ENCODE measurements at regions not wholly inside any gene's neighbourhood (a gene's known extent, or its start where the extent isn't known, plus 50 kb on each side); places are given as distances from the start of the nearest gene placed in this dataset.

- Histone ChIP-seq H3K27ac (ENCODE audit: low read depth in 1 of 2, low read length in 2 of 2) (no peak overlapping the region), H3K4me1 (ENCODE audit: control insufficient read depth in 1 of 2, insufficient read depth in 2 of 2, low read length in 2 of 2) (no peaks in the 10 kb centered on the region), H3K9me3 (replicated peaks in 1 of 2; ENCODE audit: control insufficient read depth in 1 of 2, insufficient read depth in 1 of 2, low read length in 2 of 2) (no peaks in the 10 kb centered on the region), H2AFZ (ENCODE audit: insufficient read depth, low read depth, low read length, poor library complexity, severe bottlenecking) (no peak overlapping the region), H4K20me1 (ENCODE audit: insufficient read depth, low read length) (no peaks in the 10 kb centered on the region), H3K4me2 (replicated peaks; ENCODE audit: extremely low read depth, low read length, poor library complexity, severe bottlenecking) (no peak overlapping the region), H3K79me2 (ENCODE audit: insufficient read depth, low read length) (no peaks in the 10 kb centered on the region), H3K4me3 (replicated peaks in 1 of 3; ENCODE audit: low read depth in 2 of 3, low read length in 3 of 3) (no peak overlapping the region), H3K9ac (ENCODE audit: insufficient read depth, low read length, poor library complexity, severe bottlenecking) (no peak overlapping the region), H3K27me3 (ENCODE audit: control insufficient read depth in 2 of 2, insufficient read depth in 2 of 2, low read length in 2 of 2) (no peaks in the 10 kb centered on the region), H3K36me3 (replicated peaks in 1 of 2; ENCODE audit: control insufficient read depth in 1 of 2, insufficient read depth in 2 of 2, low read length in 2 of 2) (no peaks in the 10 kb centered on the region)
- peaks cover 0 to 3% (median 0%) of the 10 kb centered on the region in 7 donors for H3K9me3 Mint-ChIP-seq
- peaks cover 0 to 2% (median 1%) of the 10 kb centered on the region in 3 donors for H3K27me3 Mint-ChIP-seq (ENCODE audit: low read depth in 3 of 3)
- H3K27ac Mint-ChIP-seq, result no peak overlapping the region
- no peaks in the 10 kb centered on the region for H3K4me1 Mint-ChIP-seq
- intact Hi-C loops (cut with micrococcal nuclease), result no loop called here
- no peak overlapping the region for H3K4me3 Mint-ChIP-seq
- no peak for DNase-seq
- TF ChIP-seq CTCF (IDR thresholded peaks at IDR 0.05), result no peak
- WGBS (ENCODE audit: insufficient coverage), result no CpG with 5 or more reads among the region's 6 CpGs
- no peaks in the 10 kb centered on the region for H3K36me3 Mint-ChIP-seq
These were observed 91.9 kb upstream of the SALL4 start for GRCh38 chr20:51894201-51894600.

DNA sequence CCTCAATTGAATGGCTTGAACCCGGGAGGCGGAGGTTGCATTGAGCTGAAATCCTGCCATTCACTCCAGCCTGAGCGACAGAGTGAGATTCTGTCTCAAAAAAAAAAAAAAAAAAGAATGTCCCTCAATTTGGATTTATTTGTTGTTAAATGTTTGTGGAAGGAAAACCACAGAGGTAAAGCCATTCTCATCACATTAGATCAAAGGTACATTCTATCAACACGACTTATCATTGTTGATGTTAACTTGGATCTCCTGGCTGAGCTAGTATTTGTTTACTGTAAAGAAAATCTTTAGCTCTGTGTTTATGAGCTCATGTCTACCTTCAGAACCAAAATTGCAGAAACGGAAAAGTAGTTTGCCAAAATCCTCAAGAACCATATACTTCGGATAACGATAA, 91.4 kb upstream of the SALL4 start:
- 100% methylated on average over 2 of the region's 7 CpGs for WGBS (ENCODE audit: insufficient coverage)
- Mint-ChIP-seq H3K27me3 (ENCODE audit: low read depth in 3 of 3) (peaks cover 0 to 2% (median 1%) of the 10 kb centered on the region in 3 donors), H3K36me3 (no peaks in the 10 kb centered on the region), H3K27ac (no peak overlapping the region), H3K4me3 (no peak overlapping the region), H3K4me1 (no peaks in the 10 kb centered on the region), H3K9me3 (peaks cover 0 to 3% (median 0%) of the 10 kb centered on the region in 7 donors)
- Histone ChIP-seq H3K27me3 (ENCODE audit: control insufficient read depth in 2 of 2, insufficient read depth in 2 of 2, low read length in 2 of 2) (no peaks in the 10 kb centered on the region), H3K4me1 (ENCODE audit: control insufficient read depth in 1 of 2, insufficient read depth in 2 of 2, low read length in 2 of 2) (no peaks in the 10 kb centered on the region), H3K9ac (ENCODE audit: insufficient read depth, low read length, poor library complexity, severe bottlenecking) (no peak overlapping the region), H3K36me3 (replicated peaks in 1 of 2; ENCODE audit: control insufficient read depth in 1 of 2, insufficient read depth in 2 of 2, low read length in 2 of 2) (no peaks in the 10 kb centered on the region), H3K4me2 (replicated peaks; ENCODE audit: extremely low read depth, low read length, poor library complexity, severe bottlenecking) (no peak overlapping the region), H4K20me1 (ENCODE audit: insufficient read depth, low read length) (no peaks in the 10 kb centered on the region), H3K27ac (ENCODE audit: low read depth in 1 of 2, low read length in 2 of 2) (no peak overlapping the region), H3K4me3 (replicated peaks in 1 of 3; ENCODE audit: low read depth in 2 of 3, low read length in 3 of 3) (no peak overlapping the region), H3K79me2 (ENCODE audit: insufficient read depth, low read length) (no peaks in the 10 kb centered on the region), H3K9me3 (replicated peaks in 1 of 2; ENCODE audit: control insufficient read depth in 1 of 2, insufficient read depth in 1 of 2, low read length in 2 of 2) (no peaks in the 10 kb centered on the region), H2AFZ (ENCODE audit: insufficient read depth, low read depth, low read length, poor library complexity, severe bottlenecking) (no peak overlapping the region)
- TF ChIP-seq CTCF (IDR thresholded peaks at IDR 0.05), result no peak
- no peak for DNase-seq
- intact Hi-C loops (cut with micrococcal nuclease), result no loop called here
